Neural crest cell (in vitro differentiated cells): ENCODE measurements at regions not wholly inside any gene's neighbourhood (a gene's known extent, or its start where the extent isn't known, plus 50 kb on each side); places are given as distances from the start of the nearest gene placed in this dataset.

Experiments
- DNase-seq: peaks from one replicate; pipeline ENCODE4 v3.0.0; 2021; ENCODE audit warnings: low read depth, mixed read lengths, low spot score
- H3K27ac Mint-ChIP-seq: one replicate; pipeline ENCODE4 v1.8.0; 2021; ENCODE audit warnings: mild to moderate bottlenecking, mixed read lengths; ENCODE audit not compliant: unreplicated experiment
- H3K27me3 Mint-ChIP-seq: 2 replicates; pipeline ENCODE4 v1.8.0; 2021; ENCODE audit warnings: low read depth, mild to moderate bottlenecking, mixed read lengths
- H3K36me3 Mint-ChIP-seq: 2 replicates; pipeline ENCODE4 v1.8.0; 2021; ENCODE audit warnings: low read depth, mild to moderate bottlenecking, mixed read lengths
- H3K4me1 Mint-ChIP-seq: 2 replicates; pipeline ENCODE4 v1.8.0; 2021; ENCODE audit warnings: mixed read lengths
- H3K4me3 Mint-ChIP-seq: one replicate; pipeline ENCODE4 v1.8.0; 2021; ENCODE audit warnings: mild to moderate bottlenecking, mixed read lengths
- H3K9me3 Mint-ChIP-seq: 2 replicates; pipeline ENCODE4 v1.8.0; 2021; ENCODE audit warnings: mixed read lengths
- TF ChIP-seq, protein P1 (sequence below): fragments of 200-600 bp; sonication (generic); conservative IDR thresholded peaks from 2 replicates; pipeline ENCODE4 v1.5.0; 2021; ENCODE audit warnings: antibody characterized with exemption, mild to moderate bottlenecking

DNA sequence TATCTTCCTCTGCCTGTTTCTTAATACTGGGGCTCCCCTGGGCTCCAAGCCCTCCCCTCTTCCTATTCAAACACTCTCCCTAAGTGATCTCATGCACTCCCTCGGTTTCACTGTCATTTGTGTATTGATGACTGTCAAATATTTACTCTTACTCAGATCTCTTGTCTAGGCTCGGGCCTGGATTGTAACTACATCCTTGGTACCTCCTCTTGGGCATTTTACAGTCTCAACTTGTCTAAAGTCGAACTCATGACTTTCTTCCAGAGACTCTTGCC is 189.4 kb upstream of the PRDM1 start:
- DNase-seq, result no peak
- TF ChIP-seq, protein P1, sequence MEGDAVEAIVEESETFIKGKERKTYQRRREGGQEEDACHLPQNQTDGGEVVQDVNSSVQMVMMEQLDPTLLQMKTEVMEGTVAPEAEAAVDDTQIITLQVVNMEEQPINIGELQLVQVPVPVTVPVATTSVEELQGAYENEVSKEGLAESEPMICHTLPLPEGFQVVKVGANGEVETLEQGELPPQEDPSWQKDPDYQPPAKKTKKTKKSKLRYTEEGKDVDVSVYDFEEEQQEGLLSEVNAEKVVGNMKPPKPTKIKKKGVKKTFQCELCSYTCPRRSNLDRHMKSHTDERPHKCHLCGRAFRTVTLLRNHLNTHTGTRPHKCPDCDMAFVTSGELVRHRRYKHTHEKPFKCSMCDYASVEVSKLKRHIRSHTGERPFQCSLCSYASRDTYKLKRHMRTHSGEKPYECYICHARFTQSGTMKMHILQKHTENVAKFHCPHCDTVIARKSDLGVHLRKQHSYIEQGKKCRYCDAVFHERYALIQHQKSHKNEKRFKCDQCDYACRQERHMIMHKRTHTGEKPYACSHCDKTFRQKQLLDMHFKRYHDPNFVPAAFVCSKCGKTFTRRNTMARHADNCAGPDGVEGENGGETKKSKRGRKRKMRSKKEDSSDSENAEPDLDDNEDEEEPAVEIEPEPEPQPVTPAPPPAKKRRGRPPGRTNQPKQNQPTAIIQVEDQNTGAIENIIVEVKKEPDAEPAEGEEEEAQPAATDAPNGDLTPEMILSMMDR, result no peak
- Mint-ChIP-seq H3K9me3 (peaks cover 10% of the 10 kb centered on the region), H3K4me3 (no peak overlapping the region), H3K27ac (no peak overlapping the region), H3K27me3 (peaks cover 3% of the 10 kb centered on the region), H3K36me3 (no peaks in the 10 kb centered on the region), H3K4me1 (no peaks in the 10 kb centered on the region)

DNA sequence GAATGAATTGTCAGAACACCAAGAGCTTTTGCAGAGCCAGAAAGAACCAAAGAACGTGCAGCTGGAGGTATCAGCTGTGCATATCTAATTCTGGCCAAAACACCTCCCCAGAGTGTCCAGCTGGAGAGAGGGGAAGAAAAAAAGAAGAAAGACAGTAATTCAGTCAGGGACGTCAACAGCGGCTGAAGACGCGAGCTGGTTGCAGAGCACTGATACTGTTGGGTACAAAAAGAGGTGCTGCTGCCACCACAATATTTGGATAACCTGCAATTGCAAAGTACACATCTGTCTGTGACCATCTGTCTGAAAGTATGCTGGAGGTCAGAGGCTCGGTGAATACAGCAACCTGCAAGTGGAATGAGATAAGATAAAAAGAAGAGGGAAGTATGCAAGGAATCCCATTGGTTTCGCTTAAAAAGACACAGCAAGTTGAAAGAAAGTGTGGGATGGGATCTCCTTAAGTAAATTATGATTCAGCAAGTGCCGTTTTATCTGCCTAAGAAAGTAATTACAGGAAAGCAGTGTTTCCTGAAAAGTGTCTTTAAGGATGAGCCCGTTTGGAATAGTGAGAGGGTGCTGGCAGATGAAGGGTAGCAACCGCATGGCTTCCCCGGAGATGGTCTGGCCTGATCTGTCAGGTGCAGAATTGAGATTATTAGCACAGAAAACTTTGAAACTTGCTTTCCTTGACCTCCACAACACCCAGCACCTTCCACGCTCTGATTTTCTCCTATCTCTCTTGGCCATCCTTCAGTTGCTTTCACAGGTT is 189.9 kb upstream of the PRDM1 start:
- H3K27me3 Mint-ChIP-seq, result peaks cover 3% of the 10 kb centered on the region
- no peaks in the 10 kb centered on the region for H3K36me3 Mint-ChIP-seq
- no peak for DNase-seq
- TF ChIP-seq, protein P1, result no peak
- H3K9me3 Mint-ChIP-seq, result peaks cover 12% of the 10 kb centered on the region
- H3K4me1 Mint-ChIP-seq, result no peaks in the 10 kb centered on the region
- H3K4me3 Mint-ChIP-seq, result no peak overlapping the region
- no peak overlapping the region for H3K27ac Mint-ChIP-seq

DNA sequence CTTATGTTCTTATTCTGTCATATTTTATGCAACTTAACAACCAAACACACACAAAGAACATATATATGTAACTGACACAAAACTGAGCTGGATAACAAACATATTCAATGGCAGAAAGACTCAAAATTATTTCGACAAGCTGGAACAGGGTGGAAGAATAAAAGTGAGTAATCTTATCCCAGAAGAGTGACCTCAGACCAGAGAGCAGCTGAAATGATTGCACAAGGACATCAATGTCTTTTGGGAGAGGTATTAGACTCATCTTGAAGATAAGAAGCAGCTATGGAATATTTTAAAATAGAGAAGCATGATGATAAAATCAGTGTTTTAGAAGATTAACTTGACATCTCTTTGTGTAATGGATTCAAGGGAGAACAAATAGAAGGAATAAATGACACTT is 191.6 kb upstream of the PRDM1 start:
- no peak for DNase-seq

DNA sequence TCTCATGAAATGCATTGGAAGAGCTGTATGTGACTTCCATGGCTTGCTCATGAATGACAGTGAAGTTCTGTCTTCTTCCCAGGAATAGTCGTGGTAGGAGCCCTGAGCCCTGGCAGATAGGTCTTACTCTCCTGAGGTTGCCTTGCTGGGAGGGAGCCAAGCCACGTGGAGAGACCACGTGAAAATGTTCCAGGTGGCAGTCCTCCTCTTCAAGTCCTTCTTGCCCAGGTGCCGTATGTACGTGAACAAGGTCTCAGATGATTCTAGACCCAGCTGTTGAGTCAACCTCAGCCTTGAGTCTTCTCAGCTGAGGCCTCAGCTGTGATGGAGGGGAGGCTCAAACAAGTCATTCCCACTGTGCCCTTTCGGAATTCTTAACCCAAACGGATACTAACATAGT is 192.4 kb upstream of the PRDM1 start:
- no peak overlapping the region for H3K4me3 Mint-ChIP-seq
- peaks cover 3% of the 10 kb centered on the region for H3K27me3 Mint-ChIP-seq
- TF ChIP-seq, protein P1, result no peak
- H3K4me1 Mint-ChIP-seq, result no peaks in the 10 kb centered on the region
- no peak overlapping the region for H3K27ac Mint-ChIP-seq
- H3K36me3 Mint-ChIP-seq, result no peaks in the 10 kb centered on the region
- DNase-seq, result no peak
- peaks cover 19% of the 10 kb centered on the region for H3K9me3 Mint-ChIP-seq

More for the DNA sequence above, 191.6 kb upstream of the PRDM1 start:
- Mint-ChIP-seq H3K4me3 (no peak overlapping the region), H3K27me3 (peaks cover 3% of the 10 kb centered on the region), H3K9me3 (peaks cover 19% of the 10 kb centered on the region), H3K4me1 (no peaks in the 10 kb centered on the region), H3K27ac (no peak overlapping the region), H3K36me3 (no peaks in the 10 kb centered on the region)
- TF ChIP-seq, protein P1, result no peak

DNA sequence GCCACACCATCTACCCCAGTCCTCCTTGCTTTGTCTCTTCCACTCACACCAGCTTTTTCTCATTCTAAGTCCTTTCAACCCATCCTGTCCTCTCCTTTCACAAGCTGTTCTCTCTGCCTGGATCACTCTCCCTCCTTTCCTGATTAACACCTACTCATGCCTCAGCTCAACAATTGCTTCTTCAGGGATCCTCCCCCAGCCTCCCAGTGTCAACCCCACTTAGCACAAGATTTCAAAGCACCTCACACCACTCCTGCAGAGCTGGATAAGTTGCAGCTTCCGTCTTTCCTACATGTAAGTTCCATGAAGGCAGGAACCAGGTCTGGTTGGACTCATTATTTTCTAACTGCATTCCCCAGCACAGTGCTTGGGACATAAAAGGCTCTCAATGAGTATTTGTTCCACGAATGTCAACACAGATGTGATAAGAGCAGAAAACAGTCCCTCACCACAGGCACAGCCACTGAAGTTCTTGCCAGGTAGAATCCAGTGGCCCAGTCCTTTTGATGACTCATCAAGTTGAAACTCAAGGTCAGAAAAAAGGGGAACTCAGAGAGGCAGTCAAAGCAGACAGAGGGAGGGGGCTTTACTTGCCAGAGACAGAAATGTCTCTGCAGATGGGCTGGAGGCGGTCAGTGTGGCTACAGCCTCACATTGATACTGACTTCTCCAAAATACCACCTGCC is 193.4 kb upstream of the PRDM1 start:
- peaks cover 19% of the 10 kb centered on the region for H3K9me3 Mint-ChIP-seq
- H3K27ac Mint-ChIP-seq, result no peak overlapping the region
- H3K4me1 Mint-ChIP-seq, result no peaks in the 10 kb centered on the region
- H3K36me3 Mint-ChIP-seq, result no peaks in the 10 kb centered on the region
- no peak overlapping the region for H3K4me3 Mint-ChIP-seq
- DNase-seq, result no peak
- peaks cover 3% of the 10 kb centered on the region for H3K27me3 Mint-ChIP-seq
- TF ChIP-seq, protein P1, result no peak
